ENCODE measurements at regions not wholly inside any gene's neighbourhood (a gene's known extent, or its start where the extent isn't known, plus 50 kb on each side); places are given as distances from the start of the nearest gene placed in this dataset.

DNA sequence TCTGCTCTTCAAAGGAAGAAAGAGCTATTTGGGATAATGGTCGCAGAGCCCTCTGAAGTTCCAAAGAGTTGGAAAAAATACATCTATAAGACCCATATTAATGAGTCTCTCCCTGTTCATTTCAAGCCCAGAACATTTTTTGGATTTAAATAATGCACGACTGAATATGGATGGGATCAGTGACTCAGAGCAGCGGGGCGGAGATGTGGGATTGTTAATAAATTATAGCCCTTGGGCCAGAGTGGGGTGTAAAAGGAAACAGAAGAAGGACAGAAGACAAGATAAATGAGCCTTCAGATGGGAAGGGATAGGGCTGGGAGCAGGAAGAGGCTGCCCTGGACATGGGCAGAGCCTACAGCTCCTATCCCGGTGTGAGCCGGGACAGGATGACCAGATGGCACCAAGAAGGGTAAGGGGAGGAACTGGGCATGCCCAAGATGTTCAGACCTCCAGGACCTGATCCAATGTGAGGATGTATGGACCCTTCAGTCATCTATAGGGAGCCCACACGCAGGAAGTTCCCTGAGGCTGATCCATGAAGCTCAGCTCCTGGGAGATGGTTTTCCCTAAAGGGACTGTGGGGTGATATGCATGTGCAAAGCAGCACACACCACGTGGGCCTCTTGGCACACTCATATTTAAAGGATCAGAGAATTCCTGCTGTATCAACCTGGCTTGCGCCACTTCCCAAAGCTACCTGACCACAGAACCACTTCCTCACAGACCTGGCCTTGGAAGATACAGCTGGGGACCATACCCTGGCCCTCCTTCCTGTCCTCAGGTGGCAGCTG lies 96.1 kb upstream of the PLXNA4 start:
- DNase-seq (ENCODE audit: low read depth), result no peak

GRCh38 chr7:132666774-132667172 lies 90.5 kb upstream of the PLXNA4 start:
- no peak for DNase-seq (ENCODE audit: low read depth)

DNA sequence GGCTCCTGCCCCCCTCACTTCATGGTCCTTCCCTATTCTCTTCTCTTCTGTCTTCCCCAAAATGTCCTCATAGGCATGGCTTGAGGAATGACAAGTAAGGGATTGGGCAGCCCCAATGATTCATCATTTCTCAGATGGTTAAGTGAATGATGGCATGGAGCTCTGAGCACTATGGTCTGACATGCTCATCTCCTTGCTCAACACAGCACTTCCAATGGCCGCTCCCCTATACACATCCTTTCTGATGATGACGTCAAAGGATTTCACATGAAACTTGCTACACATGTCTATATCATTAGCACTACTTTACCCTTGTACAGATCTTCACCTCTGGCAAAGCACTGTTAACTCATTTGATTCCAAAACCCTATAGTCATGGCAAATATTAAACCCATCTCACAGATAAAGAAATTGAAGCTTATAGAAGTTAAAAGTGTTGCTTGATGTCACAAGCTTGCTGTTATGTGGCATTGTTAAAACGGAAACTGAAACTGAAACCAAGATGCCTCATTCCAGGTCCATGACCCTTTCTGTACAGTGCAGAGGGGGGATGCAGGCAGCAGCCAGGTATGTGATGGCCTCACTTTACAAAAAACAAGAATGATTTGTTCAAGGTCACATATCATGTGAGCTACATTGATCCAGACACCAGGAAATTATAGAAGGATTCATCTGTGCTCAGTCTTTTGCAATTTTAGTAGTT lies 90.0 kb upstream of the PLXNA4 start:
- peak; percentile 12 for DNase-seq (ENCODE audit: low read depth)

- DNase-seq (ENCODE audit: low read depth), result no peak
Measured at GRCh38 chr7:132656846-132657776, 80.8 kb upstream of the PLXNA4 start.

DNA sequence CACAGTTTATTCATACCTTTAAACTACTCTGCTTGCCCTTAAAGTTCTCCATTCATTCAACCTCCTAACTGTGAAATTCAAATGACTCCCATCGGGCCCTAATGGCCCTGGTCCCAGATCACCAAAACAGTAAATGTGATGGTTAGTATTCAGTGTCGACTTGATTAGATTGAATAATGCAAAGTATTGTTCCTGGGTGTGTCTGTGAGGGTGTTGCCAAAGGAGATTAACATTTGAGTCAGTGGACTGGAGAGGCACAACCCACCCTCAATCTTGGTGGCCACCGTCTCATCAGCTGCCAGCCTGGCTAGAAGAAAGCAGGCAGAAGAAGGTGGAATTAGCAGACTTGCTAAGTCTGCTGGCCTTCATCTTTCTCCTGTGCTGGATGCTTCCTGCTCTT lies 80.1 kb upstream of the PLXNA4 start:
- DNase-seq (ENCODE audit: low read depth), result no peak

DNA sequence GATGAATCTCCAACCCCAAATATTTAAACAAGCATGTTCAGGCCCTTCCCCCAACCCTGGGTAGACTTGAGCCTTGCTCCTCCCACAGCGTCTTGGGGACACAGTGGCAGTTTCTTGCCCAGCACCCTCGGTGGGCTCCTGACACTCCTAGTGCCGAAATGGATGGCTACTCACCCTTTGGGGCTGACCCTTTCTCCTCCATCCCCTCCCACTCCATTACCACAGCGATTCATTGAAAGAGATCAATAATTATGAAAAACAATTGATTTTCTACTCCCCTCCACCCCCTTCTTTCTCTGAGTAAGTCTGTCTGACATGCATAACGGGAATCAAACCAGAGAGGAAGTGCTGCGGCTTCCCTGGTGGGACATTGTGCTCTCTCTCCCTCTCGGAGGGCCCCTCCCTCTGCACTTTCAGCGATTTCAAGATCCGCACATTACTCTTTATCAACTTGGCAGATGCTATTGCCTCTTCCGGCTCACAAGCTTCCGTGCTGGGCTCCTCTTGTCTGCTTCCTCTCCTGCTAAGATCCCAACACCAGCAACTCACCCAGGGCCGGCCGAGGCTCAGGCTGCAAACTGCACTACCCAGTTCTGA lies 79.0 kb upstream of the PLXNA4 start:
- DNase-seq (ENCODE audit: low read depth), result no peak

DNA sequence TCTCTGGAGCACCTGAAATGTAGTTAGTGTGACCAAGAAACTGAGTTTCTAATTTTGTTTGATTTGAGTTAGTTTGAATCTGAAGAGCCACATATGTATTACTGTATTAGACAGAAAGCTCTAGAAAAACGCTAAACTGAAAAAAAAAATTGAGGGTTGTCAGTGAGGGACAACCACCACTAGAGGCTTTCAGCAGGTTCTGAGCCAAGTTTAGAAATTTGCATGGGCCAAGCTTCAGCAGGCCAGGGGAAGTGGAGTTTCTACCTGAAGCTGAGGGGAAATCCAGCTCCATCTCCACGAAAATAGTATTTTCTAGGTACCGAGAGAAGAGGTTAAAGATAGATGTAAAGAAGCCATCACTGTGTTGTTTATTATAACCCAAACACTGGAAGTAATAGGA lies 77.9 kb upstream of the PLXNA4 start:
- no peak for DNase-seq (ENCODE audit: low read depth)

DNA sequence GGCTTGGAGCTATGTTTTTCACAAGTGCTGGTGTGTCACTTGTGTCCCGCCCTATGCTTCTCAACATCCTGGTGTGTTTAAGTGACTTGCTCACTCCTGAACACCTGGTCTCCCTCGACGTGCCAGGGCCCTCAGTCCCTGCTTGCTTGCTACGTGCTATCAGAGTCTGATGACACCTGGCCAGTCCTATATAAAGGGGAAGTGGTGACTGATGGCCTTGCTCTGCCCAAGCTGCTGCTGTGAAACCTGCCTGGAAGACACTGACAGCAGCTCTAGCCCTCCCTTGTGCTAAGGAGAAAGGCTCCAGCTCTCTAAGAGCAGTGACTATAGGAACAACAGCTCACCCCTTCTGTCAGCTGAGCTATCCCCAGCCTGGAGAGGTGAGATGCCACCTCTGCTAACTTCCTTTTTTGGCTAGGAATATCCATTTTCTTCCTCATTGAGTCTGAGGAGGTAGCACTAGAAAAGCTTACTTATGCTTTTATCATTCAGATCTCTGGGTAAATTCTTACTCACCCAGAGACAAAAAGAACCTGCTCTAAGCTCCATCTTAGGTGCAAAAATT lies 77.2 kb upstream of the PLXNA4 start:
- no peak for DNase-seq (ENCODE audit: low read depth)

GRCh38 chr7:132652507-132652906 lies 76.2 kb upstream of the PLXNA4 start:
- no peak for DNase-seq (ENCODE audit: low read depth)

DNA sequence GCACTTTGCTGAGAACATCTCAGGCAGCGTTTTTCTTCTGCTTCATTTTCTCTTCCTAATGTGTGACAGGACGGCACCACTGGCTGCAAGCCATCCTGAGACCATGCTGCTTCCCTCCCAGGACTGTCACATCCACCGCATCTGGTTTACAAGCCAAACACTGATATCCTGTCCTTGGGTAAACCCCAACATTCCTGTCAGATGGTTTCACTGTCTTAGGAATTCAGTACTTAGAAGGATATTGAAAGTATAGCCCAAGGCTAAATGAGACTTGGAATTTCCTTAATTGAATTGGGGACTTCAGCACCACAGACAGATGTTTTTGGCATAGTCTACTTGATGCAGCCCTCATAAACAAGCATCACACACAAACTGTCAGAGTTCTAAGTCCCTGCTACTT lies 74.2 kb upstream of the PLXNA4 start:
- DNase-seq (ENCODE audit: low read depth), result peak; percentile 60

- DNase-seq (ENCODE audit: low read depth), result no peak
Measured at GRCh38 chr7:132647311-132647710, 71.0 kb upstream of the PLXNA4 start.

GRCh38 chr7:132646052-132646451 lies 69.8 kb upstream of the PLXNA4 start:
- no peak for DNase-seq (ENCODE audit: low read depth)

DNA sequence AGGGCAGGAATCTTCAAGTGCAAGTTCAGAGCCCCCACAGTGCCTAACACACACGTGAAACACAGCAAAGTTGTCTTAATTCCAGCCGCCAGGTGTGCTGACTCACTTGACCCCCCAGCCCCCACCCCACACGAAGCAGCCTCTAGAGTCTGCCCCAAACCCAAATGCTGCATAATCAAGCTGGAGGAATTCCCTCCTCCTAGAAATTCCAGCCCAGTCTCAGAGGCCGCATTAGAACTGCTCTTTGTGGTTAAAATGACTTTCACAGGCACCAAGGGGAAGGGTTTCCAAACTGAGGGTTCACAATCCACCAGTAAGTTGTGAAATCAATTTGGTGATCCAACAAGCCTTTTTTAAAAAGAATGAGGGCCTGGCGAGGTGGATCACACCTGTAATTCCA lies 67.0 kb upstream of the PLXNA4 start:
- DNase-seq (ENCODE audit: low read depth), result no peak

DNA sequence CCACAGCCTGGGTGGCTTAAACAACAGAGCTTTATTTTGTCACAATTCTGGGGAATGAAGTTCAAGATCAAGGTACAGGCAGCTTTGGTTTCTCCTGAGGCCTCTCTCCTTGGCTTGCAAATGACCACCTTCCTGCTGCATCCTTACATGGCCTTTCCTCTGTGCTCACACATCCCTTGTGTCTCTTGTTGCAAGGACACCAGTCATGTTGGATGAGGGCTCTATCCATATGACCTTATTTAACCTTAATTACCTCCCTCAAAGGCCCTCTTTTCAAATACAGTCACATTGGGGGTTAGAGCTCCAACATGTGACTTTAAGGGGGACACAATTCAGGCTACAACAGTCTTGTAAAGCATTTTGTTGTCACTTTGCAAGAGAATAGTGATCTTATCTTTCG lies 65.0 kb upstream of the PLXNA4 start:
- no peak for DNase-seq (ENCODE audit: low read depth)

DNA sequence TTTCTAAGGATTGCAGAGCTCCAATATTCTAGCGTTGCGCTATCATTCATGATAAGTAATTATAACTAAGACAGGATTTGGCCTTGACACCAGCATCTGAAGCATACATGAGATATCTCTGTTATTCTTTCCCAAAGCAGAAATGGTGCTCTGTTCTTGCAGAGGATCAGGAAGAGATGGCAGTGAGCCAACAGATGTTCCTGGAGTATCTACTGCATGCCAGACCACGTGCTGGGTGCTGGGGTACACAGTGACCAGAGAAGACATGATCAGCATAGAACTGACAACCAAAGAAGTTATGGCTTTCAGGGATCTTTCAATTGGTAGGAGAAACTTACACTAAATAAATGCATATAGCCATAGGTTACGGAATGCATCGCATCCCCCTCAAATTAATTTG lies 63.7 kb upstream of the PLXNA4 start:
- no peak for DNase-seq (ENCODE audit: low read depth)

DNA sequence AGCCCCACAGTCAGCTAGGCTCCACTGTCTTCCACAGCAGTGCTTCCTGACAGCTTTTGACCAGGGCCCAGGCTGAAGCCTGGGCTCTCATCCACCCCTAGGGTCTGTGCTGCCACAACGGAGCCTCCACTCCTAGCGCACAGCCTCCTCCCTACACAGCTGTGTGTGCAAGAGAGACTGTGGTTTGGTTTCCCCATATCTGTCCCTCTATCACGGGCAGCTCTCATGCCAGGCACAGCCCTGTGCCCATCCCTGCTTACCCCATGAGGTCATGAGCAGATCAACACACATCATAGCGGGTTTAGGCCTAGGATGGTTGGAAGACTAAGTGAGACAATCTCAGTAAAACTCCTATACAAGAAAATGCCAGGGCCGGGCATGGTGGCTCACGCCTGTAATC lies 61.7 kb upstream of the PLXNA4 start:
- DNase-seq (ENCODE audit: low read depth), result no peak

DNA sequence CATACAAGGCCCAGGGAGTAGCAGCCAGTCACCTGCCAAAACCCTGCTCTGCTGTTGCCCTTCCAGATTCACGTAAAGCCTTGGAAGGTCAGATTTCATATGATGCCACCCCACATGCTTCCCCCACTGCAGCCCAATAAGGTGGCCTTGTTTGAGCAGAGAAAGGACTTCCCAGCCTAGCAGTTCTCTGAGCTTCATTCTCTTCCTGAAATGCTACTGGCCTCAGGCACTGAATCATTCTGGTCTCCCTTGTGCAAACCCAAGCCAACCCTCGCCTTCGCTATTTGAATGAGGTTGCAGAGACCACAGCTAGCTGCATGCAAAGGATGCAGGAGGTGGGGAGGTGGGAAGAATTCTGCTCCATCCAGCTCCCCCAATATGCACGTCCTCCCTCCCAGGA lies 60.3 kb upstream of the PLXNA4 start:
- no peak for DNase-seq (ENCODE audit: low read depth)

DNA sequence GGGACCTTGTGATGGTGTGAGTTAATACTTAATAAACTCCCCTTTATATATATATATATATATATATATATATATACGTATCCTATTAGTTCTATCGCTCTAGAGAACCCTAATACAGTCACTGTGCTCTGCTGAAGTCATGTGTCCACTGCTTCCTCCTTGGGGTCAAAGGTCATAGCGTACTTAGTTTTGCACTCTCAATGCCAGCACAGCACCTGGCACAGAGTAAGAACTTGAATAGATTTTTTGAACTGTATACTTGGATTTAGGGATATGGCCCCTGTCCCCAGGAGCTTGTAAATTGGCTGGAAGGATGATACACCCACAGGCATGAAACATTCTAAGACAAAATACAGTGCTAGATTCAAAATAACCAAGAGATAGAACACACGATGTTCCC lies 58.9 kb upstream of the PLXNA4 start:
- no peak for DNase-seq (ENCODE audit: low read depth)

DNA sequence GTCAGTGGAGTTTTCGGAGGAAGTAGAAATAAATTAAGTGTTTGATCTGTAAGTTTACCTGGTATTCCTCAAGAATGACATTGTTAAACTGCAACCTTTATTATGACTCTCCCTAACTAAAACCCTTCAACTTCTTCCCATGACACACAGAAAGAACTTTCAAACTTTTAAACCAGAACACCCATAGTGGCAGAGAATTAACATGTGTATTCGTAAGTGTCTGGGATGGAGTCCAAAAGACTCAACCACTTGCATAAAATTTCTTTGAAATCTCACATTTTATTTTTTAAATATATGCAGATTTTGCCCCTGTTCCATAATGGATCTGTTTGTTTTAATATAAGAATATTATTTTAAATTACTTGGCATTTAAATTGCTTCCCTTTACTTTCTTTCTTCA lies 54.6 kb upstream of the PLXNA4 start:
- DNase-seq (ENCODE audit: low read depth), result no peak
